GM13976 (cell line): ENCODE measurements at regions not wholly inside any gene's neighbourhood (a gene's known extent, or its start where the extent isn't known, plus 50 kb on each side); places are given as distances from the start of the nearest gene placed in this dataset.

Experiments
- DNase-seq: peaks from one replicate; pipeline ENCODE4 v3.0.0; 2012; ENCODE audit warnings: low spot score
- CTCF ChIP-seq: IDR thresholded peaks from 2 replicates; pipeline ENCODE4 v1.5.1; 2012; ENCODE audit warnings: borderline replicate concordance, mild to moderate bottlenecking; ENCODE audit not compliant: insufficient read depth; ENCODE audit errors: extremely low read depth, missing control alignments, control extremely low read depth
- in situ Hi-C: fragments of 300-500 bp; cut with MboI; formaldehyde crosslinking; loops from one replicate; pipeline ENCODE4 v1.12.0; 2022; ENCODE audit warnings: low sequenced_read_pairs, mixed read lengths, inconsistent platforms; ENCODE audit not compliant: unreplicated experiment

GRCh38 chr2:121905201-121905600 is 149.8 kb downstream of the TSN start:
- TF ChIP-seq CTCF: no peak
- in situ Hi-C loops: no loop called here

GRCh38 chr2:121906170-121906569 is 150.7 kb downstream of the TSN start:
- TF ChIP-seq CTCF: no peak
- in situ Hi-C loops: no loop called here
- no peak for DNase-seq

More at GRCh38 chr2:121905201-121905600, 149.8 kb downstream of the TSN start:
- DNase-seq: no peak

GRCh38 chr2:121907928-121908327 is 152.5 kb downstream of the TSN start:
- in situ Hi-C loops: no loop called here
- no peak for TF ChIP-seq CTCF
- no peak for DNase-seq

GRCh38 chr2:121910139-121910538 is 154.7 kb downstream of the TSN start:
- no peak for TF ChIP-seq CTCF
- in situ Hi-C loops: no loop called here
- no peak for DNase-seq

GRCh38 chr2:121911036-121911435 is 155.6 kb downstream of the TSN start:
- DNase-seq: no peak
- no peak for TF ChIP-seq CTCF
- in situ Hi-C loops: no loop called here

- in situ Hi-C loops: no loop called here
- TF ChIP-seq CTCF: no peak
- no peak for DNase-seq
Observed at GRCh38 chr2:121917143-121917542, 161.7 kb downstream of the TSN start.

GRCh38 chr2:121918231-121918630 is 162.8 kb downstream of the TSN start:
- no peak for DNase-seq
- in situ Hi-C loops: no loop called here
- no peak for TF ChIP-seq CTCF
